HEK293T (cell line): ENCODE measurements at regions not wholly inside any gene's neighbourhood (a gene's known extent, or its start where the extent isn't known, plus 50 kb on each side); places are given as distances from the start of the nearest gene placed in this dataset.

ENCODE experiments used
- CTCF ChIA-PET: fragments of 350-600 bp; formaldehyde crosslinking; extraction: SDS; loops from one replicate; lab custom pipeline; 2021; ENCODE audit warnings: antibody characterized with exemption, inconsistent platforms; lab: Yijun Ruan, JAX
- POLR2A ChIA-PET: fragments of 350-600 bp; formaldehyde crosslinking; extraction: SDS; loops from one replicate; lab custom pipeline; 2020; ENCODE audit warnings: antibody characterized with exemption, inconsistent platforms; lab: Yijun Ruan, JAX
- DNase-seq: peaks from one replicate; pipeline ENCODE4 v3.0.0; 2012; ENCODE audit warnings: mixed read lengths; ENCODE audit errors: extremely low spot score
- ARNT ChIP-seq: fragments of 450-650 bp; IDR thresholded peaks from 2 replicates; pipeline ENCODE4 v1.6.1; 2017; ENCODE audit warnings: mild to moderate bottlenecking
- BHLHE40 ChIP-seq: fragments of 450-650 bp; IDR thresholded peaks from 2 replicates; pipeline ENCODE4 v1.6.1; 2016; ENCODE audit warnings: mild to moderate bottlenecking, moderate library complexity, borderline replicate concordance
- CTBP1 ChIP-seq: fragments of 450-650 bp; IDR thresholded peaks from 2 replicates; pipeline ENCODE4 v1.6.1; 2016; ENCODE audit warnings: borderline replicate concordance
- ELF4 ChIP-seq: fragments of 450-650 bp; IDR thresholded peaks from 2 replicates; pipeline ENCODE4 v1.6.1; 2017; ENCODE audit warnings: antibody characterized with exemption
- FOXA1 ChIP-seq: fragments of 450-650 bp; IDR thresholded peaks from 2 replicates; pipeline ENCODE4 v1.6.1; 2016; ENCODE audit warnings: mild to moderate bottlenecking
- FOXK2 ChIP-seq: fragments of 450-650 bp; IDR thresholded peaks from 2 replicates; pipeline ENCODE4 v1.6.1; 2016; ENCODE audit warnings: mild to moderate bottlenecking
- FOXM1 ChIP-seq: fragments of 450-650 bp; IDR thresholded peaks from 2 replicates; pipeline ENCODE4 v1.6.1; 2017; ENCODE audit warnings: mild to moderate bottlenecking, borderline replicate concordance
- HDGF ChIP-seq: fragments of 450-650 bp; IDR thresholded peaks from 2 replicates; pipeline ENCODE4 v1.6.1; 2017; ENCODE audit warnings: antibody characterized with exemption, borderline replicate concordance
- L3MBTL2 ChIP-seq: fragments of 450-650 bp; conservative IDR thresholded peaks from 2 replicates; pipeline ENCODE4 v1.6.1; 2016; ENCODE audit warnings: mild to moderate bottlenecking
- LEF1 ChIP-seq: fragments of 450-650 bp; IDR thresholded peaks from 2 replicates; pipeline ENCODE4 v1.6.1; 2017; ENCODE audit warnings: mild to moderate bottlenecking, borderline replicate concordance
- NFRKB ChIP-seq: fragments of 450-650 bp; IDR thresholded peaks from 2 replicates; pipeline ENCODE4 v1.6.1; 2016; ENCODE audit warnings: mild to moderate bottlenecking, moderate library complexity
- PKNOX1 ChIP-seq: fragments of 450-650 bp; IDR thresholded peaks from 2 replicates; pipeline ENCODE4 v1.6.1; 2016
- SP1 ChIP-seq: fragments of 450-650 bp; IDR thresholded peaks from 2 replicates; pipeline ENCODE4 v1.6.1; 2017
- SUZ12 ChIP-seq: fragments of 450-650 bp; IDR thresholded peaks from 2 replicates; pipeline ENCODE4 v1.6.1; 2016; ENCODE audit warnings: mild to moderate bottlenecking
- TARDBP ChIP-seq: fragments of 450-650 bp; IDR thresholded peaks from 2 replicates; pipeline ENCODE4 v1.6.1; 2016
- ZNF384 ChIP-seq: fragments of 450-650 bp; IDR thresholded peaks from 2 replicates; pipeline ENCODE4 v1.6.1; 2016

GRCh38 chr10:35743851-35744250, 101.8 kb upstream of the FZD8 start:
- CTCF ChIA-PET, result no interaction called here
- no peak for TF ChIP-seq PKNOX1
- no peak for TF ChIP-seq SP1
- no peak for TF ChIP-seq L3MBTL2
- TF ChIP-seq CTBP1, result no peak
- no peak for TF ChIP-seq NFRKB
- no peak for TF ChIP-seq TARDBP
- no peak for TF ChIP-seq ARNT
- DNase-seq, result no peak
- POLR2A ChIA-PET, result no interaction called here

- DNase-seq, result no peak
- TF ChIP-seq L3MBTL2 (no peak), HDGF (no peak), SP1 (no peak), SUZ12 (no peak), ELF4 (no peak), FOXK2 (no peak), ARNT (no peak), CTBP1 (no peak), LEF1 (no peak), FOXA1 (no peak), FOXM1 (no peak), NFRKB (no peak), BHLHE40 (no peak), PKNOX1 (no peak), ZNF384 (no peak), TARDBP (no peak)
- ChIA-PET POLR2A (no interaction called here), CTCF (no interaction called here)
These were observed 101.3 kb upstream of the FZD8 start for GRCh38 chr10:35743351-35743750.

DNA sequence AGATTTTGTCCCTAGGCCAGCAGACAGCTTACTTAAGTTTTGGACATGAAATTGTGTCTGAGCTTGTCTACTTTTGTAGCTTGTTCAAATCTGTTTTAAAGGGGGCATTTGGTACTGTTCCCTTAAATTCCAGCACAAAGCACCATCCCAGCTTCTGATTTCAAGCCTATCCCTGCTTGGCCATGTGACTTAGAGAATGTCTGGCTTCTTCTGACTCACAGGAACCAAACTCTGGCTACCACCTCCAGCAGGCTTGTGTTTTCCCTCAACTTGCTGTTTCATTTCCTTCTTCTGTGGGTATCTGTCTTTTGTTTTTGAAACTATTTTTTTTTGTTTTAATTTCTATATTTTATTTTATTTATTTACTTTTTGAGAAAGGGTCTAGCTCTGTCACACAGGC, 97.9 kb upstream of the FZD8 start:
- no peak for TF ChIP-seq SUZ12
- no peak for TF ChIP-seq ELF4
- no peak for TF ChIP-seq FOXM1
- TF ChIP-seq PKNOX1, result no peak
- no peak for TF ChIP-seq L3MBTL2
- no peak for TF ChIP-seq NFRKB
- no peak for TF ChIP-seq ZNF384
- TF ChIP-seq SP1, result no peak
- no peak for TF ChIP-seq FOXA1
- no peak for TF ChIP-seq LEF1
- TF ChIP-seq ARNT, result no peak
- no peak for TF ChIP-seq HDGF
- no peak for TF ChIP-seq CTBP1
- no peak for TF ChIP-seq TARDBP
- no peak for TF ChIP-seq FOXK2
- TF ChIP-seq BHLHE40, result no peak
- CTCF ChIA-PET, result no interaction called here
- no peak for DNase-seq
- POLR2A ChIA-PET, result no interaction called here

- no peak for DNase-seq
- CTCF ChIA-PET, result no interaction called here
- TF ChIP-seq BHLHE40, result no peak
- no peak for TF ChIP-seq SP1
- TF ChIP-seq FOXK2, result no peak
- TF ChIP-seq CTBP1, result no peak
- TF ChIP-seq ZNF384, result no peak
- no peak for TF ChIP-seq PKNOX1
- no peak for TF ChIP-seq FOXM1
- no peak for TF ChIP-seq FOXA1
- no peak for TF ChIP-seq ARNT
- POLR2A ChIA-PET, result no interaction called here
These were observed 93.3 kb upstream of the FZD8 start for GRCh38 chr10:35735412-35735811.

DNA sequence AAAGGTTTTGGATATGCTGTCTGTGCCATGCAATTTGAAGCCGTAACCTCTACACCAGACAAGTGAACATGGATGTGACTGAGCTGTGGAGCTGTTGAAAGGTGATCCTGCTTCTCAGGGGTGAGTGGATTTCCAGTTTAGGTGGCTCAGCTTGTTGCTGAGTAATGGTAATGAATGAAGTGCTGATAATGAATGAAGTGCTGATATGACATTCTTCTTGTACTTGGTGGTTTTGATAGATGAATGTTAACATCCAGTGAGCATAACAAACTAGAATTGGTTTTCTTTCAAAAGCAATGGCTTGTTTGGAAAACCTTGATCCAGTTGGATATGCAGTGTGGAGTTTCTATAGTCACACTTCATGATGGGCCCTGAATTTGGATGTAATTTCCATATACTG, 89.7 kb upstream of the FZD8 start:
- no peak for DNase-seq
- CTCF ChIA-PET, result no interaction called here
- TF ChIP-seq BHLHE40, result no peak
- TF ChIP-seq CTBP1, result no peak
- no peak for TF ChIP-seq FOXA1
- TF ChIP-seq ELF4, result no peak
- TF ChIP-seq FOXK2, result no peak
- no peak for TF ChIP-seq SUZ12
- no peak for TF ChIP-seq PKNOX1
- no peak for TF ChIP-seq LEF1
- no peak for TF ChIP-seq ARNT
- no peak for TF ChIP-seq TARDBP
- TF ChIP-seq HDGF, result no peak
- no peak for TF ChIP-seq NFRKB
- no peak for TF ChIP-seq FOXM1
- no peak for TF ChIP-seq ZNF384
- TF ChIP-seq SP1, result no peak
- POLR2A ChIA-PET, result no interaction called here
